22Rv1 (cell line): ENCODE measurements at regions not wholly inside any gene's neighbourhood (a gene's known extent, or its start where the extent isn't known, plus 50 kb on each side); places are given as distances from the start of the nearest gene placed in this dataset.

ENCODE experiments used
- H3K27ac ChIP-seq: fragments of 450-650 bp; 2 replicates; pipeline ENCODE4 v1.5.1; 2017
- CTCF ChIP-seq: fragments of 450-650 bp; IDR thresholded peaks from 2 replicates; pipeline ENCODE4 v1.5.1; 2017; ENCODE audit warnings: mild to moderate bottlenecking
- ZFX ChIP-seq: fragments of 450-650 bp; IDR thresholded peaks from 2 replicates; pipeline ENCODE4 v1.6.1; 2017; ENCODE audit warnings: antibody characterized with exemption, borderline replicate concordance

GRCh38 chr22:27050771-27051170 lies 393.4 kb downstream of the MIAT start:
- no peak overlapping the region for H3K27ac ChIP-seq
- no peak for TF ChIP-seq ZFX
- no peak for TF ChIP-seq CTCF

GRCh38 chr22:27051407-27051806 lies 394.0 kb downstream of the MIAT start:
- H3K27ac ChIP-seq: no peak overlapping the region
- no peak for TF ChIP-seq ZFX
- no peak for TF ChIP-seq CTCF

- no peak overlapping the region for H3K27ac ChIP-seq
- TF ChIP-seq CTCF (no peak), ZFX (no peak)
These were observed 400.3 kb downstream of the MIAT start for GRCh38 chr22:27057717-27058116.

- H3K27ac ChIP-seq: no peak overlapping the region
- TF ChIP-seq CTCF (no peak), ZFX (no peak)
These were observed 402.8 kb downstream of the MIAT start for GRCh38 chr22:27060190-27060589.

- TF ChIP-seq CTCF (no peak), ZFX (no peak)
- H3K27ac ChIP-seq: no peak overlapping the region
These were observed 405.5 kb downstream of the MIAT start for GRCh38 chr22:27062910-27063309.

GRCh38 chr22:27063406-27063805 lies 406.0 kb downstream of the MIAT start:
- TF ChIP-seq CTCF: no peak
- no peak for TF ChIP-seq ZFX

GRCh38 chr22:27063841-27064240 lies 406.5 kb downstream of the MIAT start:
- H3K27ac ChIP-seq: no peak overlapping the region
- TF ChIP-seq ZFX (no peak), CTCF (no peak)

More at GRCh38 chr22:27063406-27063805, 406.0 kb downstream of the MIAT start:
- H3K27ac ChIP-seq: no peak overlapping the region
